ENCODE measurements at regions not wholly inside any gene's neighbourhood (a gene's known extent, or its start where the extent isn't known, plus 50 kb on each side); places are given as distances from the start of the nearest gene placed in this dataset.

DNA sequence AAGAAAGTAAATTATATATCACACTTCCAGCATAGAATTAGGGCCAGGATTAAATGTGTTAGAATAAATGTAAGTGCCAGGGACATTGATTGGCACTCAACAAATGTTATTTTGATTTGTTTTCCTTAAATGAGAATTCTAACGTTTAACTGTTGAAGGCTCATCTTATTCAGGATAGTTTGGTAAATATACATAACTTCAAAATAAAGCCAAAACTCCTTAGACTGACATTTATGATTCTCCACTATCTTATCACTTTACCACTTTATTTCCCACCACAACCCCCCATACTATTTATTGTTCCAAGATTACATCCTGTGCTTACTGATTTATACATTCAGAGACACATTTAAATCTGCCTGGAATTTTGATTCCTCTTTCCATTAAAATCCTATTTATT is 769.5 kb upstream of the CDH2 start:
- TF ChIP-seq ZXDB (tag by site-specific recombination; IDR thresholded peaks at IDR 0.05) (no peak), HOXC10 (CRISPR knock-in tag; IDR thresholded peaks at IDR 0.05) (no peak)
